ENCODE measurements at regions not wholly inside any gene's neighbourhood (a gene's known extent, or its start where the extent isn't known, plus 50 kb on each side); places are given as distances from the start of the nearest gene placed in this dataset.

DNA sequence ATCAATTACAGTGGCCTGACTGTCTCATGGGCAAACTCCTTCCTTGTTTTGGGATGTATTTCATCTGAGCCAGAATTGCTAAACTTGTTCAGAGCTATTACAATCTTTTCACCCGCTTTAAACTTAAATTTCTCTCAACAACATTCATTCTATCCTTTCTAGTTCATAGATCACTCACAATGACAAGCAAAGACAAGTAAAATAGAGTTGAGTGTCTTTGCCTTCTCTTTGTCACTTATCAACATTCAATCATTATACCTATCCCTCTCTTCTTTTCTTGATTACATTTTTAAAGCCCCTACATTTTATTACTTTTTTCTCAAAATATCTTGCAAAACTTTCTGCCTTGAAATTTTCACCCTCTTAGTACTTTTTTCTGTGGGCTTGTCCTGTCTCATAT lies 1113.1 kb downstream of the PCDH17 start:
- TF ChIP-seq FOXA1 (IDR thresholded peaks at IDR 0.05) (no peak), NR2F2 (IDR thresholded peaks at IDR 0.05) (no peak), HNF4G (IDR thresholded peaks at IDR 0.05) (no peak), YY1 (IDR thresholded peaks at IDR 0.05) (no peak), RAD21 (IDR thresholded peaks at IDR 0.05) (no peak), JUND (IDR thresholded peaks at IDR 0.05) (no peak), EGR1 (IDR thresholded peaks at IDR 0.05; ENCODE audit: low read depth in 2 of 2) (no peak), SP1 (IDR thresholded peaks at IDR 0.05) (no peak), RXRA (IDR thresholded peaks at IDR 0.05) (no peak)
- TF ChIP-seq, protein P1, sequence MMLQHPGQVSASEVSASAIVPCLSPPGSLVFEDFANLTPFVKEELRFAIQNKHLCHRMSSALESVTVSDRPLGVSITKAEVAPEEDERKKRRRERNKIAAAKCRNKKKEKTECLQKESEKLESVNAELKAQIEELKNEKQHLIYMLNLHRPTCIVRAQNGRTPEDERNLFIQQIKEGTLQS (IDR thresholded peaks at IDR 0.05) = no peak
- TF ChIP-seq, protein P2, sequence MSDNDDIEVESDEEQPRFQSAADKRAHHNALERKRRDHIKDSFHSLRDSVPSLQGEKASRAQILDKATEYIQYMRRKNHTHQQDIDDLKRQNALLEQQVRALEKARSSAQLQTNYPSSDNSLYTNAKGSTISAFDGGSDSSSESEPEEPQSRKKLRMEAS (IDR thresholded peaks at IDR 0.05) = no peak
- TF ChIP-seq, protein P3, sequence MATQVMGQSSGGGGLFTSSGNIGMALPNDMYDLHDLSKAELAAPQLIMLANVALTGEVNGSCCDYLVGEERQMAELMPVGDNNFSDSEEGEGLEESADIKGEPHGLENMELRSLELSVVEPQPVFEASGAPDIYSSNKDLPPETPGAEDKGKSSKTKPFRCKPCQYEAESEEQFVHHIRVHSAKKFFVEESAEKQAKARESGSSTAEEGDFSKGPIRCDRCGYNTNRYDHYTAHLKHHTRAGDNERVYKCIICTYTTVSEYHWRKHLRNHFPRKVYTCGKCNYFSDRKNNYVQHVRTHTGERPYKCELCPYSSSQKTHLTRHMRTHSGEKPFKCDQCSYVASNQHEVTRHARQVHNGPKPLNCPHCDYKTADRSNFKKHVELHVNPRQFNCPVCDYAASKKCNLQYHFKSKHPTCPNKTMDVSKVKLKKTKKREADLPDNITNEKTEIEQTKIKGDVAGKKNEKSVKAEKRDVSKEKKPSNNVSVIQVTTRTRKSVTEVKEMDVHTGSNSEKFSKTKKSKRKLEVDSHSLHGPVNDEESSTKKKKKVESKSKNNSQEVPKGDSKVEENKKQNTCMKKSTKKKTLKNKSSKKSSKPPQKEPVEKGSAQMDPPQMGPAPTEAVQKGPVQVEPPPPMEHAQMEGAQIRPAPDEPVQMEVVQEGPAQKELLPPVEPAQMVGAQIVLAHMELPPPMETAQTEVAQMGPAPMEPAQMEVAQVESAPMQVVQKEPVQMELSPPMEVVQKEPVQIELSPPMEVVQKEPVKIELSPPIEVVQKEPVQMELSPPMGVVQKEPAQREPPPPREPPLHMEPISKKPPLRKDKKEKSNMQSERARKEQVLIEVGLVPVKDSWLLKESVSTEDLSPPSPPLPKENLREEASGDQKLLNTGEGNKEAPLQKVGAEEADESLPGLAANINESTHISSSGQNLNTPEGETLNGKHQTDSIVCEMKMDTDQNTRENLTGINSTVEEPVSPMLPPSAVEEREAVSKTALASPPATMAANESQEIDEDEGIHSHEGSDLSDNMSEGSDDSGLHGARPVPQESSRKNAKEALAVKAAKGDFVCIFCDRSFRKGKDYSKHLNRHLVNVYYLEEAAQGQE (IDR thresholded peaks at IDR 0.05) = no peak
- TF ChIP-seq, protein P4, sequence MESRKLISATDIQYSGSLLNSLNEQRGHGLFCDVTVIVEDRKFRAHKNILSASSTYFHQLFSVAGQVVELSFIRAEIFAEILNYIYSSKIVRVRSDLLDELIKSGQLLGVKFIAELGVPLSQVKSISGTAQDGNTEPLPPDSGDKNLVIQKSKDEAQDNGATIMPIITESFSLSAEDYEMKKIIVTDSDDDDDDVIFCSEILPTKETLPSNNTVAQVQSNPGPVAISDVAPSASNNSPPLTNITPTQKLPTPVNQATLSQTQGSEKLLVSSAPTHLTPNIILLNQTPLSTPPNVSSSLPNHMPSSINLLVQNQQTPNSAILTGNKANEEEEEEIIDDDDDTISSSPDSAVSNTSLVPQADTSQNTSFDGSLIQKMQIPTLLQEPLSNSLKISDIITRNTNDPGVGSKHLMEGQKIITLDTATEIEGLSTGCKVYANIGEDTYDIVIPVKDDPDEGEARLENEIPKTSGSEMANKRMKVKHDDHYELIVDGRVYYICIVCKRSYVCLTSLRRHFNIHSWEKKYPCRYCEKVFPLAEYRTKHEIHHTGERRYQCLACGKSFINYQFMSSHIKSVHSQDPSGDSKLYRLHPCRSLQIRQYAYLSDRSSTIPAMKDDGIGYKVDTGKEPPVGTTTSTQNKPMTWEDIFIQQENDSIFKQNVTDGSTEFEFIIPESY (IDR thresholded peaks at IDR 0.05) = no peak
- TF ChIP-seq, protein P5, sequence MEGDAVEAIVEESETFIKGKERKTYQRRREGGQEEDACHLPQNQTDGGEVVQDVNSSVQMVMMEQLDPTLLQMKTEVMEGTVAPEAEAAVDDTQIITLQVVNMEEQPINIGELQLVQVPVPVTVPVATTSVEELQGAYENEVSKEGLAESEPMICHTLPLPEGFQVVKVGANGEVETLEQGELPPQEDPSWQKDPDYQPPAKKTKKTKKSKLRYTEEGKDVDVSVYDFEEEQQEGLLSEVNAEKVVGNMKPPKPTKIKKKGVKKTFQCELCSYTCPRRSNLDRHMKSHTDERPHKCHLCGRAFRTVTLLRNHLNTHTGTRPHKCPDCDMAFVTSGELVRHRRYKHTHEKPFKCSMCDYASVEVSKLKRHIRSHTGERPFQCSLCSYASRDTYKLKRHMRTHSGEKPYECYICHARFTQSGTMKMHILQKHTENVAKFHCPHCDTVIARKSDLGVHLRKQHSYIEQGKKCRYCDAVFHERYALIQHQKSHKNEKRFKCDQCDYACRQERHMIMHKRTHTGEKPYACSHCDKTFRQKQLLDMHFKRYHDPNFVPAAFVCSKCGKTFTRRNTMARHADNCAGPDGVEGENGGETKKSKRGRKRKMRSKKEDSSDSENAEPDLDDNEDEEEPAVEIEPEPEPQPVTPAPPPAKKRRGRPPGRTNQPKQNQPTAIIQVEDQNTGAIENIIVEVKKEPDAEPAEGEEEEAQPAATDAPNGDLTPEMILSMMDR (IDR thresholded peaks at IDR 0.05; ENCODE audit: low read depth, low read length, missing input control) = no peak

DNA sequence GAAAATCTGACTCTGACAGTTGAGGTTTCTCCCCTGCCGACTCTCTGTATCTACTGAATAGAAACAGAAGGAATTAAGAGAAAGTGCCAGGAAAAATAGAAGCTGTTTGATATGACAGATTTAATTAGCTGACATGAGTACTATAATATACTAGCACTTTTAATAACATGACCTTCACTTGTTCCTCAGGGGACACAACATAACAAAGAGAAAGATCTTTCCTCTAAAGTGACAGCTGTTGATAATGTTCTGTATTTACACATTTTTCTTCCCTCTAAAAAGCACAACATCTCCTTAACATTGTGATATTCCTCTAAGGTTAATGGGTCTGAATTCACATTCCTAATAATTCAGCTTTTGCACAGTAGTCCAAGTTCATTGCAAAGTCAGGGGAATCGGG lies 1136.0 kb downstream of the PCDH17 start:
- H3K4me3 ChIP-seq (ENCODE audit: low read depth in 1 of 3, low read length in 3 of 3) = no peak overlapping the region
- no peak for DNase-seq (ENCODE audit: low spot score)
- TF ChIP-seq TAF1 (conservative IDR thresholded peaks at IDR 0.05) (no peak), FOXA2 (IDR thresholded peaks at IDR 0.05) (no peak), HNF4A (conservative IDR thresholded peaks at IDR 0.05) (no peak), YY1 (IDR thresholded peaks at IDR 0.05) (no peak), SP1 (IDR thresholded peaks at IDR 0.05) (no peak), FOXA1 (IDR thresholded peaks at IDR 0.05) (no peak), RAD21 (IDR thresholded peaks at IDR 0.05) (no peak), HNF4G (IDR thresholded peaks at IDR 0.05) (no peak), GABPA (IDR thresholded peaks at IDR 0.05 in 1 of 2, conservative IDR thresholded peaks at IDR 0.05 in 1 of 2) (no peak)
- TF ChIP-seq, protein P3 (IDR thresholded peaks at IDR 0.05) = no peak
- TF ChIP-seq, protein P4 (IDR thresholded peaks at IDR 0.05) = no peak

More for the DNA sequence above, 1113.1 kb downstream of the PCDH17 start:
- H3K36me3 ChIP-seq (ENCODE audit: control insufficient read depth in 4 of 4, insufficient read depth in 3 of 4, low read depth in 1 of 4, low read length in 3 of 4) = no peaks in the 10 kb centered on the region
- DNase-seq (ENCODE audit: low spot score) = no peak
- 87% methylated on average over 1 of the region's 1 CpG for WGBS
- H3K9ac ChIP-seq (ENCODE audit: low read depth in 1 of 2, low read length in 2 of 2) = no peak overlapping the region
- H3K4me3 ChIP-seq (ENCODE audit: low read depth in 1 of 3, low read length in 3 of 3) = no peak overlapping the region
- no peaks in the 10 kb centered on the region for H3K4me1 ChIP-seq (ENCODE audit: control insufficient read depth in 4 of 4, insufficient read depth in 4 of 4, low read length in 3 of 4)
- peaks cover 0 to 2% (median 0%) of the 10 kb centered on the region in 4 donors for H3K27me3 ChIP-seq (ENCODE audit: control insufficient read depth in 4 of 4, insufficient read depth in 4 of 4, low read length in 3 of 4)
- no peaks in the 10 kb centered on the region for H3K9me3 ChIP-seq (ENCODE audit: control insufficient read depth in 4 of 4, low read length in 3 of 4)
- H3K27ac ChIP-seq (ENCODE audit: low read depth in 1 of 2, low read length in 2 of 2) = no peak overlapping the region

More for the DNA sequence above, 1136.0 kb downstream of the PCDH17 start:
- Histone ChIP-seq H3K4me1 (ENCODE audit: control insufficient read depth in 4 of 4, insufficient read depth in 4 of 4, low read length in 3 of 4) (no peaks in the 10 kb centered on the region), H3K27me3 (ENCODE audit: control insufficient read depth in 4 of 4, insufficient read depth in 4 of 4, low read length in 3 of 4) (no peaks in the 10 kb centered on the region), H3K27ac (ENCODE audit: low read depth in 1 of 2, low read length in 2 of 2) (no peak overlapping the region), H3K9ac (ENCODE audit: low read depth in 1 of 2, low read length in 2 of 2) (no peak overlapping the region), H3K36me3 (ENCODE audit: control insufficient read depth in 4 of 4, insufficient read depth in 3 of 4, low read depth in 1 of 4, low read length in 3 of 4) (no peaks in the 10 kb centered on the region), H3K9me3 (ENCODE audit: control insufficient read depth in 4 of 4, low read length in 3 of 4) (no peaks in the 10 kb centered on the region)
- WGBS = 58% methylated on average over 2 of the region's 2 CpGs
